ENCODE measurements at regions not wholly inside any gene's neighbourhood (a gene's known extent, or its start where the extent isn't known, plus 50 kb on each side); places are given as distances from the start of the nearest gene placed in this dataset.

DNA sequence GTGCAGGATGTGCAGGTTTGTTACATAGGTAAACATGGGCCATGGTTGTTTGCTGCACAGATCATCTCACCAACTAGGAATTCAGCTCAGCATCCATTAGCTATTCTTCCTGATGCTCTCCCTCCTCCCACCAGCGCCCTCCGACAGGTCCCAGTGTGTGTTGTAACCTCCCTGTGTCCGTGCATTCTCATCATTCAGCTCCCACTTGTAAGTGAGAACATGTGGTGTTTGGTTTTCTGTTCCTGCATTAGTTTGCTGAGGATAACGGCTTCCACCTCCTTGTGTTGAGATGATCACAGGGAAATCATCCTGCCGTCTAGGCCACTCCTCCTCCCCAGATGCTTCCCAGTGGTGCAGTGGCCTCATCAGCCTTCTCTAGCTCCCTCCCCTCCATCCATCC is 261.6 kb upstream of the GALNT17 start:
- no peak overlapping the region for H3K27ac ChIP-seq (ENCODE audit: low read length)
- no peaks in the 10 kb centered on the region for H3K27me3 ChIP-seq (replicated peaks; ENCODE audit: insufficient read depth, low read length)
- no peaks in the 10 kb centered on the region for H3K79me2 ChIP-seq (ENCODE audit: low read length)
- H3K9me2 ChIP-seq (replicated peaks; ENCODE audit: insufficient read depth, low read length): no peaks in the 10 kb centered on the region
- H3K4me2 ChIP-seq (ENCODE audit: low read depth, low read length): no peak overlapping the region
- H4K20me1 ChIP-seq (ENCODE audit: insufficient read depth, low read length): no peaks in the 10 kb centered on the region
- DNase-seq: no peak
- no peaks in the 10 kb centered on the region for H3K36me3 ChIP-seq (replicated peaks; ENCODE audit: insufficient read depth, low read length)
- H2AFZ ChIP-seq (ENCODE audit: low read length): no peak overlapping the region
- H3K4me1 ChIP-seq (ENCODE audit: low read length): no peaks in the 10 kb centered on the region
- no peaks in the 10 kb centered on the region for H3K9me3 ChIP-seq (replicated peaks; ENCODE audit: insufficient read depth, low read length)
- no peaks in the 10 kb centered on the region for H3F3A ChIP-seq (ENCODE audit: insufficient read depth, low read length)
- H3K4me3 ChIP-seq (ENCODE audit: low read length): no peak overlapping the region
- no peak overlapping the region for H3K9ac ChIP-seq (ENCODE audit: low read length)
- no peak for TF ChIP-seq EZH2phosphoT487 (IDR thresholded peaks at IDR 0.05; ENCODE audit: low read length)
- TF ChIP-seq, protein P1, sequence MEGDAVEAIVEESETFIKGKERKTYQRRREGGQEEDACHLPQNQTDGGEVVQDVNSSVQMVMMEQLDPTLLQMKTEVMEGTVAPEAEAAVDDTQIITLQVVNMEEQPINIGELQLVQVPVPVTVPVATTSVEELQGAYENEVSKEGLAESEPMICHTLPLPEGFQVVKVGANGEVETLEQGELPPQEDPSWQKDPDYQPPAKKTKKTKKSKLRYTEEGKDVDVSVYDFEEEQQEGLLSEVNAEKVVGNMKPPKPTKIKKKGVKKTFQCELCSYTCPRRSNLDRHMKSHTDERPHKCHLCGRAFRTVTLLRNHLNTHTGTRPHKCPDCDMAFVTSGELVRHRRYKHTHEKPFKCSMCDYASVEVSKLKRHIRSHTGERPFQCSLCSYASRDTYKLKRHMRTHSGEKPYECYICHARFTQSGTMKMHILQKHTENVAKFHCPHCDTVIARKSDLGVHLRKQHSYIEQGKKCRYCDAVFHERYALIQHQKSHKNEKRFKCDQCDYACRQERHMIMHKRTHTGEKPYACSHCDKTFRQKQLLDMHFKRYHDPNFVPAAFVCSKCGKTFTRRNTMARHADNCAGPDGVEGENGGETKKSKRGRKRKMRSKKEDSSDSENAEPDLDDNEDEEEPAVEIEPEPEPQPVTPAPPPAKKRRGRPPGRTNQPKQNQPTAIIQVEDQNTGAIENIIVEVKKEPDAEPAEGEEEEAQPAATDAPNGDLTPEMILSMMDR (IDR thresholded peaks at IDR 0.05; ENCODE audit: low read length): no peak
- no peak for TF ChIP-seq EZH2 (optimal IDR thresholded peaks at IDR 0.05; ENCODE audit: low read depth, low read length)

DNA sequence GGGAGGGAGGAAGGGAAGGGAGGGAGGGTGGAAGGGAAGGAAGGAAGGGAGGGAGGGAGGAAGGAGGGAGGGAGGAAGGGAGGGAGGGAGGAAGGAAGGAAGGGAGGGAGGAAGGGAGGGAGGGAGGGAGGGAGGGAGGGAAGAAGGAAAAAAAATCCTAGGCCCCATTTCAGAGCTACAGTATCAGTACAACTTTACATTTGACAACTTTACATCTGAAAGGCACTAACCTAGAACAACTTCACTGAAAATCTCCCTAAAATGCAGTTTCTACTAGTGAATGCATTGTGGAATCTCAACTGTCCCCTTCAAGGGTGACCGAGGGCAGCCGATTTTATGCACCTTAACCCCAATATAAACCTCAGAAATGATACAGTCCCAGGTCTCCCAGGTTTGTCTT is 259.8 kb upstream of the GALNT17 start:
- Histone ChIP-seq H3K36me3 (replicated peaks; ENCODE audit: insufficient read depth, low read length) (no peaks in the 10 kb centered on the region), H4K20me1 (ENCODE audit: insufficient read depth, low read length) (no peaks in the 10 kb centered on the region), H3K9me2 (replicated peaks; ENCODE audit: insufficient read depth, low read length) (no peaks in the 10 kb centered on the region), H2AFZ (ENCODE audit: low read length) (no peak overlapping the region), H3K27me3 (replicated peaks; ENCODE audit: insufficient read depth, low read length) (no peaks in the 10 kb centered on the region), H3K4me1 (ENCODE audit: low read length) (no peaks in the 10 kb centered on the region), H3K27ac (ENCODE audit: low read length) (no peak overlapping the region), H3K4me3 (ENCODE audit: low read length) (no peak overlapping the region), H3F3A (ENCODE audit: insufficient read depth, low read length) (no peaks in the 10 kb centered on the region), H3K9me3 (replicated peaks; ENCODE audit: insufficient read depth, low read length) (no peaks in the 10 kb centered on the region), H3K79me2 (ENCODE audit: low read length) (no peaks in the 10 kb centered on the region), H3K4me2 (ENCODE audit: low read depth, low read length) (no peak overlapping the region), H3K9ac (ENCODE audit: low read length) (no peak overlapping the region)
- no peak for DNase-seq
- TF ChIP-seq, protein P1 (IDR thresholded peaks at IDR 0.05; ENCODE audit: low read length): no peak
- TF ChIP-seq EZH2phosphoT487 (IDR thresholded peaks at IDR 0.05; ENCODE audit: low read length) (no peak), EZH2 (optimal IDR thresholded peaks at IDR 0.05; ENCODE audit: low read depth, low read length) (no peak)

DNA sequence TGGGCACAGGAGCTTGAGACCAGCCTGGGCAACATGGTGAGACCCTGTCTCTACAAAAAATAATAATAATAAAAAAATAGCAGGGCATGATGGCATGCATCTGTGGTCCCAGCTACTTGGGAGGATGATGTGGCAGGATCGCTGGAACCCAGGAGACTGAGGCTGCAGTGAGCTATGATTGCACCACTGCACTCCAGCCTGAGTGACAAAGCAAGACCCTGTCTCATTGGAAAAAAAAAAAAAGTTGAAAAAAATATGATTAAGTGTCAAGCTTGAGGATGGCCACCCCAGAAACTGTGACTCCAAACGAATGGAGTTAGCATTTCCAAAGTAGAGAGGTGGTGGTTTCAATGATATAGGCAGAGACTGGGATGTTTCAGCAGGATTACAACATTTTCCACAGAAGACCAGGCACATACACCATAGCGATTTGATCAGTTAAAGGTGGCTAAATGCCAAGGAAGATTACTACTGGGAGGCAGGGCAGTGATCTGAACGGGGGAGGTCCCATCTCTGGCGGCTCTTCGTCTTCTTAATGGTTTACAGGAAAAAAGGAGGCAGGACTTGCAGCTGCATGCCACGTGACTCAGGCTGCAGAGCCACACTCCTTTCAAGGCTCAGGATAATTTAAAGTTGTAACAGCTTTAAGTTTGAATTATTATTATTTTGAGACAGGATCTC is 250.6 kb upstream of the GALNT17 start:
- Histone ChIP-seq H3K4me1 (ENCODE audit: low read length) (no peaks in the 10 kb centered on the region), H3K4me3 (ENCODE audit: low read length) (no peak overlapping the region), H3K9me2 (replicated peaks; ENCODE audit: insufficient read depth, low read length) (no peaks in the 10 kb centered on the region), H3K9ac (ENCODE audit: low read length) (no peak overlapping the region), H3K4me2 (ENCODE audit: low read depth, low read length) (no peak overlapping the region), H3K27ac (ENCODE audit: low read length) (no peak overlapping the region), H2AFZ (ENCODE audit: low read length) (no peak overlapping the region), H3K79me2 (ENCODE audit: low read length) (no peaks in the 10 kb centered on the region), H3K27me3 (replicated peaks; ENCODE audit: insufficient read depth, low read length) (no peaks in the 10 kb centered on the region), H3K36me3 (replicated peaks; ENCODE audit: insufficient read depth, low read length) (no peaks in the 10 kb centered on the region), H4K20me1 (ENCODE audit: insufficient read depth, low read length) (no peaks in the 10 kb centered on the region), H3K9me3 (replicated peaks; ENCODE audit: insufficient read depth, low read length) (no peaks in the 10 kb centered on the region), H3F3A (ENCODE audit: insufficient read depth, low read length) (no peaks in the 10 kb centered on the region)
- TF ChIP-seq, protein P1 (IDR thresholded peaks at IDR 0.05; ENCODE audit: low read length): no peak
- no peak for TF ChIP-seq EZH2phosphoT487 (IDR thresholded peaks at IDR 0.05; ENCODE audit: low read length)
- no peak for TF ChIP-seq EZH2 (optimal IDR thresholded peaks at IDR 0.05; ENCODE audit: low read depth, low read length)
- DNase-seq: no peak

Measured in MM.1S (cell line).